HEK293T (cell line): ENCODE measurements at regions not wholly inside any gene's neighbourhood (a gene's known extent, or its start where the extent isn't known, plus 50 kb on each side); places are given as distances from the start of the nearest gene placed in this dataset.

Experiments
- BHLHE40 ChIP-seq: fragments of 450-650 bp; IDR thresholded peaks from 2 replicates; pipeline ENCODE4 v1.6.1; 2016; ENCODE audit warnings: mild to moderate bottlenecking, moderate library complexity, borderline replicate concordance
- ELF4 ChIP-seq: fragments of 450-650 bp; IDR thresholded peaks from 2 replicates; pipeline ENCODE4 v1.6.1; 2017; ENCODE audit warnings: antibody characterized with exemption
- FOXA1 ChIP-seq: fragments of 450-650 bp; IDR thresholded peaks from 2 replicates; pipeline ENCODE4 v1.6.1; 2016; ENCODE audit warnings: mild to moderate bottlenecking
- NFRKB ChIP-seq: fragments of 450-650 bp; IDR thresholded peaks from 2 replicates; pipeline ENCODE4 v1.6.1; 2016; ENCODE audit warnings: mild to moderate bottlenecking, moderate library complexity
- SP1 ChIP-seq: fragments of 450-650 bp; IDR thresholded peaks from 2 replicates; pipeline ENCODE4 v1.6.1; 2017
- SUZ12 ChIP-seq: fragments of 450-650 bp; IDR thresholded peaks from 2 replicates; pipeline ENCODE4 v1.6.1; 2016; ENCODE audit warnings: mild to moderate bottlenecking
- ZNF384 ChIP-seq: fragments of 450-650 bp; IDR thresholded peaks from 2 replicates; pipeline ENCODE4 v1.6.1; 2016

- TF ChIP-seq SUZ12 (no peak), BHLHE40 (no peak), SP1 (no peak), ZNF384 (no peak), FOXA1 (no peak), ELF4 (no peak), NFRKB (no peak)
Observed at GRCh38 chr15:47610736-47611135, 106.6 kb upstream of the SEMA6D start.
